ENCODE measurements at regions not wholly inside any gene's neighbourhood (a gene's known extent, or its start where the extent isn't known, plus 50 kb on each side); places are given as distances from the start of the nearest gene placed in this dataset.

- DNase-seq (ENCODE audit: low spot score), result no peak
These were observed 606.0 kb downstream of the INHBA start for GRCh38 chr7:41096917-41097316.

GRCh38 chr7:41093141-41093540, 609.7 kb downstream of the INHBA start:
- no peak for DNase-seq (ENCODE audit: low spot score)

GRCh38 chr7:41085244-41085643, 617.6 kb downstream of the INHBA start:
- DNase-seq (ENCODE audit: low spot score), result no peak

- DNase-seq (ENCODE audit: low spot score), result no peak
These were observed 618.5 kb downstream of the INHBA start for GRCh38 chr7:41084381-41084780.

- no peak for DNase-seq (ENCODE audit: low spot score)
These were observed 633.3 kb downstream of the INHBA start for GRCh38 chr7:41069635-41070034.

GRCh38 chr7:41067576-41067975, 635.3 kb downstream of the INHBA start:
- DNase-seq (ENCODE audit: low spot score), result no peak

- no peak for DNase-seq (ENCODE audit: low spot score)
These were observed 637.2 kb downstream of the INHBA start for GRCh38 chr7:41065663-41066062.

GRCh38 chr7:41063116-41063515, 639.8 kb downstream of the INHBA start:
- no peak for DNase-seq (ENCODE audit: low spot score)

GRCh38 chr7:41060796-41061195, 642.1 kb downstream of the INHBA start:
- DNase-seq (ENCODE audit: low spot score), result no peak

GRCh38 chr7:41059796-41060195, 643.1 kb downstream of the INHBA start:
- DNase-seq (ENCODE audit: low spot score), result no peak

GRCh38 chr7:41058986-41059741, 643.7 kb downstream of the INHBA start:
- DNase-seq (ENCODE audit: low spot score), result peak; percentile 37

- DNase-seq (ENCODE audit: low spot score), result no peak
These were observed 647.8 kb downstream of the INHBA start for GRCh38 chr7:41054960-41055661.

- DNase-seq (ENCODE audit: low spot score), result no peak
These were observed 649.1 kb downstream of the INHBA start for GRCh38 chr7:41053820-41054219.

GRCh38 chr7:41052736-41053135, 650.2 kb downstream of the INHBA start:
- DNase-seq (ENCODE audit: low spot score), result no peak

- DNase-seq (ENCODE audit: low spot score), result no peak
These were observed 650.7 kb downstream of the INHBA start for GRCh38 chr7:41052201-41052600.

- DNase-seq (ENCODE audit: low spot score), result no peak
These were observed 651.4 kb downstream of the INHBA start for GRCh38 chr7:41051535-41051934.

- no peak for DNase-seq (ENCODE audit: low spot score)
These were observed 651.8 kb downstream of the INHBA start for GRCh38 chr7:41051062-41051461.

GRCh38 chr7:41048771-41049170, 654.1 kb downstream of the INHBA start:
- DNase-seq (ENCODE audit: low spot score), result no peak

GRCh38 chr7:41047789-41048191, 655.1 kb downstream of the INHBA start:
- DNase-seq (ENCODE audit: low spot score), result no peak

- no peak for DNase-seq (ENCODE audit: low spot score)
These were observed 655.7 kb downstream of the INHBA start for GRCh38 chr7:41047211-41047610.

- no peak for DNase-seq (ENCODE audit: low spot score)
These were observed 656.1 kb downstream of the INHBA start for GRCh38 chr7:41046776-41047175.

GRCh38 chr7:41046221-41046761, 656.6 kb downstream of the INHBA start:
- no peak for DNase-seq (ENCODE audit: low spot score)

- peak; percentile 31 for DNase-seq (ENCODE audit: low spot score)
These were observed 657.2 kb downstream of the INHBA start for GRCh38 chr7:41045556-41046123.

All from iPS-NIHi11 (cell line).